OCI-LY1 (cell line): ENCODE measurements at regions not wholly inside any gene's neighbourhood (a gene's known extent, or its start where the extent isn't known, plus 50 kb on each side); places are given as distances from the start of the nearest gene placed in this dataset.

Experiments used
- H2AFZ ChIP-seq: fragments of 200-600 bp; sonication (generic), shearing (Covaris generic); 2 replicates; pipeline ENCODE4 v1.6.0; 2014; ENCODE audit warnings: antibody characterized with exemption, mild to moderate bottlenecking, low read length
- H3F3A ChIP-seq: fragments of 200-600 bp; sonication (generic), shearing (Covaris generic); 2 replicates; pipeline ENCODE4 v1.6.0; 2014; ENCODE audit warnings: mild to moderate bottlenecking, antibody characterized with exemption, low read length, moderate library complexity; ENCODE audit not compliant: insufficient read depth
- H3K27ac ChIP-seq: fragments of 200-600 bp; sonication (generic); 2 replicates; pipeline ENCODE4 v1.5.1; 2014; ENCODE audit warnings: low read length, mixed run types, mild to moderate bottlenecking, low read depth; ENCODE audit not compliant: poor library complexity, severe bottlenecking
- H3K27me3 ChIP-seq: fragments of 200-600 bp; sonication (generic); 2 replicates; pipeline ENCODE4 v1.6.0; 2014; ENCODE audit warnings: antibody characterized with exemption, mild to moderate bottlenecking, low read length, moderate library complexity; ENCODE audit not compliant: insufficient read depth
- H3K36me3 ChIP-seq: fragments of 200-600 bp; sonication (generic); 2 replicates; pipeline ENCODE4 v1.6.1; 2014; ENCODE audit warnings: mild to moderate bottlenecking, antibody characterized with exemption, low read length, moderate library complexity, mixed read lengths; ENCODE audit not compliant: insufficient read depth
- H3K4me1 ChIP-seq: fragments of 200-600 bp; sonication (generic); 2 replicates; pipeline ENCODE4 v1.5.1; 2014; ENCODE audit warnings: mild to moderate bottlenecking, low read length, moderate library complexity; ENCODE audit not compliant: insufficient read depth, severe bottlenecking
- H3K4me2 ChIP-seq: fragments of 200-600 bp; sonication (generic), shearing (Covaris generic); 2 replicates; pipeline ENCODE4 v1.6.1; 2014; ENCODE audit warnings: low read length
- H3K4me3 ChIP-seq: fragments of 200-600 bp; sonication (generic); 2 replicates; pipeline ENCODE4 v1.5.1; 2014; ENCODE audit warnings: low read length, low read depth, mild to moderate bottlenecking, mixed read lengths; ENCODE audit not compliant: poor library complexity, severe bottlenecking
- H3K79me2 ChIP-seq: fragments of 200-600 bp; shearing (Covaris generic); 2 replicates; pipeline ENCODE4 v1.6.1; 2016; ENCODE audit warnings: mixed run types, low read length, mixed read lengths; ENCODE audit not compliant: insufficient read depth
- H3K9ac ChIP-seq: fragments of 200-600 bp; sonication (generic), shearing (Covaris generic); 2 replicates; pipeline ENCODE4 v1.6.1; 2014; ENCODE audit warnings: mild to moderate bottlenecking, low read length, mixed read lengths
- H3K9me2 ChIP-seq: fragments of 200-600 bp; sonication (generic), shearing (Covaris generic); 2 replicates; pipeline ENCODE4 v1.6.1; 2014; ENCODE audit warnings: low read depth, mild to moderate bottlenecking, low read length, mixed read lengths
- H3K9me3 ChIP-seq: fragments of 200-600 bp; shearing (Covaris generic); 2 replicates; pipeline ENCODE4 v1.6.1; 2014; ENCODE audit warnings: low read length, mixed read lengths
- H4K20me1 ChIP-seq: fragments of 200-600 bp; sonication (generic), shearing (Covaris generic); 2 replicates; pipeline ENCODE4 v1.6.0; 2016; ENCODE audit warnings: mild to moderate bottlenecking, low read length; ENCODE audit not compliant: insufficient read depth
- CTCF ChIP-seq: fragments of 200-600 bp; sonication (generic), shearing (Covaris generic); IDR thresholded peaks from 2 replicates; pipeline ENCODE4 v1.5.1; 2017; ENCODE audit warnings: mild to moderate bottlenecking, antibody characterized with exemption, low read length, moderate library complexity, mixed read lengths
- EZH2 ChIP-seq: fragments of 200-600 bp; sonication (generic), shearing (Covaris generic); IDR thresholded peaks from 2 replicates; pipeline ENCODE4 v1.8.0; 2017; ENCODE audit warnings: borderline replicate concordance, mixed run types, mild to moderate bottlenecking, antibody characterized with exemption, low read length, moderate library complexity, mixed read lengths

GRCh38 chr3:135636596-135636995, 328.9 kb upstream of the PPP2R3A start:
- TF ChIP-seq EZH2: no peak
- no peak for TF ChIP-seq CTCF
- H3K27me3 ChIP-seq: no peaks in the 10 kb centered on the region
- H3K4me3 ChIP-seq: no peak overlapping the region
- H3K4me1 ChIP-seq: no peaks in the 10 kb centered on the region
- H3K4me2 ChIP-seq: no peak overlapping the region
- H4K20me1 ChIP-seq: no peaks in the 10 kb centered on the region
- no peaks in the 10 kb centered on the region for H3K79me2 ChIP-seq
- H3F3A ChIP-seq: no peaks in the 10 kb centered on the region
- H3K36me3 ChIP-seq: no peaks in the 10 kb centered on the region
- H3K9me2 ChIP-seq: no peaks in the 10 kb centered on the region
- H3K9ac ChIP-seq: no peak overlapping the region
- H3K27ac ChIP-seq: no peak overlapping the region
- no peak overlapping the region for H2AFZ ChIP-seq
- no peaks in the 10 kb centered on the region for H3K9me3 ChIP-seq

GRCh38 chr3:135637013-135637412, 328.5 kb upstream of the PPP2R3A start:
- Histone ChIP-seq H3K9me2 (no peaks in the 10 kb centered on the region), H4K20me1 (no peaks in the 10 kb centered on the region), H3K4me3 (no peak overlapping the region), H3K4me2 (no peak overlapping the region), H3F3A (no peaks in the 10 kb centered on the region), H3K9me3 (no peaks in the 10 kb centered on the region), H3K4me1 (no peaks in the 10 kb centered on the region), H3K27me3 (no peaks in the 10 kb centered on the region), H3K36me3 (no peaks in the 10 kb centered on the region), H3K79me2 (no peaks in the 10 kb centered on the region), H2AFZ (no peak overlapping the region), H3K9ac (no peak overlapping the region), H3K27ac (no peak overlapping the region)
- TF ChIP-seq EZH2: no peak
- no peak for TF ChIP-seq CTCF

GRCh38 chr3:135641761-135642160, 323.8 kb upstream of the PPP2R3A start:
- Histone ChIP-seq H3K9ac (no peak overlapping the region), H2AFZ (no peak overlapping the region), H3K36me3 (no peaks in the 10 kb centered on the region), H3K27me3 (no peaks in the 10 kb centered on the region), H4K20me1 (no peaks in the 10 kb centered on the region), H3K4me3 (no peak overlapping the region), H3K79me2 (no peaks in the 10 kb centered on the region), H3K4me1 (no peaks in the 10 kb centered on the region), H3K9me2 (no peaks in the 10 kb centered on the region), H3K9me3 (no peaks in the 10 kb centered on the region), H3F3A (no peaks in the 10 kb centered on the region), H3K27ac (no peak overlapping the region), H3K4me2 (no peak overlapping the region)
- TF ChIP-seq CTCF (no peak), EZH2 (no peak)
